ENCODE measurements at regions not wholly inside any gene's neighbourhood (a gene's known extent, or its start where the extent isn't known, plus 50 kb on each side); places are given as distances from the start of the nearest gene placed in this dataset.

GRCh38 chr3:124318014-124318413, 326.1 kb upstream of the ROPN1 start:
- TF ChIP-seq CTCF (CRISPR knock-in tag; IDR thresholded peaks at IDR 0.05) (no peak), TAF1 (CRISPR knock-in tag; IDR thresholded peaks at IDR 0.05) (no peak), NONO (IDR thresholded peaks at IDR 0.05) (no peak), NONO (CRISPR knock-in tag; conservative IDR thresholded peaks at IDR 0.05) (no peak), ZNF292 (CRISPR knock-in tag; IDR thresholded peaks at IDR 0.05; ENCODE audit: borderline replicate concordance, low read depth) (no peak), ZNF589 (CRISPR knock-in tag; conservative IDR thresholded peaks at IDR 0.05) (no peak), THRA (CRISPR knock-in tag; IDR thresholded peaks at IDR 0.05; ENCODE audit: borderline replicate concordance) (no peak), ZNF101 (CRISPR knock-in tag; IDR thresholded peaks at IDR 0.05; ENCODE audit: borderline replicate concordance, low read depth) (no peak), STAT5B (CRISPR knock-in tag; IDR thresholded peaks at IDR 0.05) (no peak), ZNF121 (CRISPR knock-in tag; IDR thresholded peaks at IDR 0.05) (no peak), ZBTB8A (CRISPR knock-in tag; IDR thresholded peaks at IDR 0.05; ENCODE audit: borderline replicate concordance, low read depth) (no peak), DNMT3B (CRISPR knock-in tag; conservative IDR thresholded peaks at IDR 0.05) (no peak), MZF1 (CRISPR knock-in tag; IDR thresholded peaks at IDR 0.05; ENCODE audit: borderline replicate concordance) (no peak), HNRNPH1 (optimal IDR thresholded peaks at IDR 0.05; ENCODE audit: low read depth, low read length) (no peak)

All from HepG2 (cell line).